Body of pancreas (tissue), 4 donors: ENCODE measurements at regions not wholly inside any gene's neighbourhood (a gene's known extent, or its start where the extent isn't known, plus 50 kb on each side); places are given as distances from the start of the nearest gene placed in this dataset. TPM values are rescaled to one million over a fixed set of nuclear protein-coding genes. Genes with fewer than 3 reads are reported as not detected.

Experiments used
- ATAC-seq: fragments of 150-250 bp; one replicate; pipeline ENCODE4 v1.9.1; 2016
- DNase-seq, 4 donors: peaks; one replicate each; pipeline ENCODE4 v3.0.0-alpha.2; 2019
- H3K27ac ChIP-seq, 4 donors: fragments of 200-600 bp; sonication (generic); 1 replicate in 3 of 4; 2 replicates in 1 of 4; pipeline versions ENCODE4 v1.5.1 to v1.6.1; 2016 to 2019; ENCODE audit warnings: mild to moderate bottlenecking in 1 of 4, mixed read lengths in 1 of 4, moderate library complexity in 1 of 4
- H3K27me3 ChIP-seq, 2 donors: fragments of 200-600 bp; sonication (generic); one replicate each; pipeline ENCODE4 v1.6.0; 2016; ENCODE audit warnings: mild to moderate bottlenecking in 1 of 2
- H3K36me3 ChIP-seq, 2 donors: fragments of 200-600 bp; sonication (generic); replicated peaks in 1 of 2; 2 replicates each; pipeline ENCODE4 v1.5.1; 2016; ENCODE audit warnings: low read depth in 2 of 2; ENCODE audit not compliant: insufficient read depth in 1 of 2
- H3K4me1 ChIP-seq: fragments of 200-600 bp; sonication (generic); one replicate; pipeline ENCODE4 v1.6.0; 2016
- H3K4me3 ChIP-seq, 2 donors: fragments of 200-600 bp; sonication (generic); 1 replicate in 1 of 2; 2 replicates in 1 of 2; pipeline ENCODE4 v1.5.1; 2016 to 2019
- H3K9me3 ChIP-seq, 3 donors: fragments of 200-600 bp; sonication (generic); 1 replicate in 2 of 3; 2 replicates in 1 of 3; pipeline ENCODE4 v1.5.1; 2016
- CTCF ChIP-seq, 7 experiments: fragments of 450-650 bp in 4 of 7; fragments of 200-600 bp in 3 of 7; sonication (generic) in 3 of 7; IDR thresholded peaks; one replicate each; pipeline ENCODE4 v1.5.1; 2016 to 2019; ENCODE audit warnings: antibody characterized with exemption in 7 of 7
- POLR2A ChIP-seq, 3 donors: fragments of 450-650 bp; IDR thresholded peaks; one replicate each; pipeline ENCODE4 v1.6.1; 2016; ENCODE audit warnings: antibody characterized with exemption in 3 of 3, mild to moderate bottlenecking in 2 of 3
- WGBS, 2 donors: methylation state at CpG; one replicate each; pipeline ENCODE4 v1.1.5; 2017; 5-methylcytosine and 5-hydroxymethylcytosine counted together
- intact Hi-C: fragments of 100-400 bp; cut with DNase I; formaldehyde crosslinking; loops from one replicate; pipeline ENCODE4 v1.15.1; 2023
- small RNA-seq: library from RNA; depleted of rRNA; stranded (forward); fragments of <200 nt; gene quantifications from one replicate; pipeline ENCODE3, GENCODE V24; 2016

GRCh38 chr9:4356306-4356705 lies 56.4 kb upstream of the GLIS3 start:
- Histone ChIP-seq H3K27me3 (no peaks in the 10 kb centered on the region), H3K27ac (no peak overlapping the region), H3K9me3 (no peaks in the 10 kb centered on the region), H3K4me3 (no peak overlapping the region), H3K4me1 (no peaks in the 10 kb centered on the region), H3K36me3 (no peaks in the 10 kb centered on the region)
- no peak for ATAC-seq
- no peak for TF ChIP-seq POLR2A (IDR thresholded peaks at IDR 0.05)
- no peak for TF ChIP-seq CTCF (IDR thresholded peaks at IDR 0.05)
- no peak for DNase-seq
- intact Hi-C loops, result no loop called here
- 21 to 42% methylated on average over 2 of the region's 2 CpGs for WGBS, 2 donors

- intact Hi-C loops, result no loop called here
- TF ChIP-seq POLR2A (IDR thresholded peaks at IDR 0.05), result no peak
- TF ChIP-seq CTCF (IDR thresholded peaks at IDR 0.05), result no peak
- no peak overlapping the region for H3K4me3 ChIP-seq
These were observed 53.4 kb upstream of the GLIS3 start for GRCh38 chr9:4353236-4353635.

GRCh38 chr9:4349816-4350418 lies 50.0 kb upstream of the GLIS3 start:
- no peak for TF ChIP-seq POLR2A (IDR thresholded peaks at IDR 0.05)
- no peak for TF ChIP-seq CTCF (IDR thresholded peaks at IDR 0.05)
- DNase-seq, result no peak
- WGBS, 2 donors, result 83 to 86% methylated on average over 9 of the region's 9 CpGs
- no peak overlapping the region for H3K4me3 ChIP-seq
- H3K27ac ChIP-seq, result no peak overlapping the region
- H3K4me1 ChIP-seq, result no peaks in the 10 kb centered on the region
- intact Hi-C loops, result no loop called here
- ATAC-seq, result no peak
- H3K27me3 ChIP-seq, result no peaks in the 10 kb centered on the region
- H3K9me3 ChIP-seq, result no peaks in the 10 kb centered on the region
- H3K36me3 ChIP-seq, result no peaks in the 10 kb centered on the region

More at GRCh38 chr9:4353236-4353635, 53.4 kb upstream of the GLIS3 start:
- Histone ChIP-seq H3K4me1 (no peaks in the 10 kb centered on the region), H3K9me3 (no peaks in the 10 kb centered on the region), H3K27ac (no peak overlapping the region), H3K27me3 (no peaks in the 10 kb centered on the region), H3K36me3 (no peaks in the 10 kb centered on the region)
- DNase-seq, result no peak
- no peak for ATAC-seq
- WGBS, 2 donors, result 72 to 79% methylated on average over 3 of the region's 3 CpGs

Small RNA genes lying in the stretch of these regions (small RNA-seq; reads per million reads assigned to genes)
- gene RNU6-694P, result not detected
